ENCODE measurements at regions not wholly inside any gene's neighbourhood (a gene's known extent, or its start where the extent isn't known, plus 50 kb on each side); places are given as distances from the start of the nearest gene placed in this dataset.
A peak's percentile ranks its signal among the peaks of the same experiment; 100 is the strongest.

DNA sequence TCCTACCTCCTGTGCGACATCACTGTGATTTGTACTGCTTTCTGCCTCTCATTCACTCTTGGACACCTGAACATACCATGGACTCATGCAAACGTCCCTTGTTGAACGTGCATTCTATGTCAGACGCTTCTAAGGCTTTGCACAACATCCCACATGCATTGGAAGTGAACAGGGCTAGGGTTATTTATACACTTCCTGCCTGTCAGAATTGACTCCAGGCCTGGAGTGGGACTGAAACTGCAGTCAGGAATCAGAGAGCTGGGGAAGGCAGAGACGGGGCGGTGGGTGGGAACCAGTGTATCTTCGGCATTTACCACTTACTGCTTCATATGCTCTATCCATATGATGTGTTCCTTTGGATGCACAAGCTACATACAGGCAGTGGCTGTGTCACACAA lies 81.4 kb upstream of the GALNT2 start:
- Histone ChIP-seq H3K9ac (ENCODE audit: low read length) (no peak overlapping the region), H4K20me1 (ENCODE audit: insufficient read depth, low read length) (peaks cover 19% of the 10 kb centered on the region), H3K27me3 (ENCODE audit: low read depth, low read length) (peaks cover 95% of the 10 kb centered on the region), H3K4me3 (ENCODE audit: low read length) (no peak overlapping the region), H2AFZ (ENCODE audit: low read depth, low read length) (no peak overlapping the region), H3K36me3 (replicated peaks; ENCODE audit: low read depth, low read length) (no peaks in the 10 kb centered on the region), H3K27ac (ENCODE audit: low read length) (no peak overlapping the region), H3K4me2 (ENCODE audit: low read length) (no peak overlapping the region), H3K79me2 (ENCODE audit: low read length) (no peaks in the 10 kb centered on the region), H3K4me1 (ENCODE audit: low read length) (peaks cover 18% of the 10 kb centered on the region), H3K9me3 (ENCODE audit: insufficient read depth, low read length) (no peaks in the 10 kb centered on the region)
- TF ChIP-seq EZH2phosphoT487 (IDR thresholded peaks at IDR 0.05; ENCODE audit: low read depth) = no peak
- TF ChIP-seq, protein P1, sequence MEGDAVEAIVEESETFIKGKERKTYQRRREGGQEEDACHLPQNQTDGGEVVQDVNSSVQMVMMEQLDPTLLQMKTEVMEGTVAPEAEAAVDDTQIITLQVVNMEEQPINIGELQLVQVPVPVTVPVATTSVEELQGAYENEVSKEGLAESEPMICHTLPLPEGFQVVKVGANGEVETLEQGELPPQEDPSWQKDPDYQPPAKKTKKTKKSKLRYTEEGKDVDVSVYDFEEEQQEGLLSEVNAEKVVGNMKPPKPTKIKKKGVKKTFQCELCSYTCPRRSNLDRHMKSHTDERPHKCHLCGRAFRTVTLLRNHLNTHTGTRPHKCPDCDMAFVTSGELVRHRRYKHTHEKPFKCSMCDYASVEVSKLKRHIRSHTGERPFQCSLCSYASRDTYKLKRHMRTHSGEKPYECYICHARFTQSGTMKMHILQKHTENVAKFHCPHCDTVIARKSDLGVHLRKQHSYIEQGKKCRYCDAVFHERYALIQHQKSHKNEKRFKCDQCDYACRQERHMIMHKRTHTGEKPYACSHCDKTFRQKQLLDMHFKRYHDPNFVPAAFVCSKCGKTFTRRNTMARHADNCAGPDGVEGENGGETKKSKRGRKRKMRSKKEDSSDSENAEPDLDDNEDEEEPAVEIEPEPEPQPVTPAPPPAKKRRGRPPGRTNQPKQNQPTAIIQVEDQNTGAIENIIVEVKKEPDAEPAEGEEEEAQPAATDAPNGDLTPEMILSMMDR (IDR thresholded peaks at IDR 0.05; ENCODE audit: low read depth, low read length) = no peak

GRCh38 chr1:229986737-229987337 lies 80.2 kb upstream of the GALNT2 start:
- Histone ChIP-seq H3K36me3 (replicated peaks; ENCODE audit: low read depth, low read length) (no peaks in the 10 kb centered on the region), H3K9me3 (ENCODE audit: insufficient read depth, low read length) (no peaks in the 10 kb centered on the region), H3K9ac (ENCODE audit: low read length) (no peak overlapping the region), H4K20me1 (ENCODE audit: insufficient read depth, low read length) (peaks cover 19% of the 10 kb centered on the region), H3K27ac (ENCODE audit: low read length) (no peak overlapping the region), H3K79me2 (ENCODE audit: low read length) (no peaks in the 10 kb centered on the region), H3K4me1 (ENCODE audit: low read length) (peaks cover 18% of the 10 kb centered on the region), H2AFZ (ENCODE audit: low read depth, low read length) (no peak overlapping the region), H3K27me3 (ENCODE audit: low read depth, low read length) (peaks cover 95% of the 10 kb centered on the region), H3K4me3 (ENCODE audit: low read length) (no peak overlapping the region), H3K4me2 (ENCODE audit: low read length) (no peak overlapping the region)
- TF ChIP-seq EZH2phosphoT487 (IDR thresholded peaks at IDR 0.05; ENCODE audit: low read depth) = no peak
- TF ChIP-seq, protein P1 (IDR thresholded peaks at IDR 0.05; ENCODE audit: low read depth, low read length) = no peak

GRCh38 chr1:229987953-229988352 lies 79.1 kb upstream of the GALNT2 start:
- Histone ChIP-seq H3K9ac (ENCODE audit: low read length) (no peak overlapping the region), H3K36me3 (replicated peaks; ENCODE audit: low read depth, low read length) (no peaks in the 10 kb centered on the region), H3K27ac (ENCODE audit: low read length) (no peak overlapping the region), H3K4me3 (ENCODE audit: low read length) (no peak overlapping the region), H4K20me1 (ENCODE audit: insufficient read depth, low read length) (peaks cover 19% of the 10 kb centered on the region), H3K27me3 (ENCODE audit: low read depth, low read length) (peaks cover 91% of the 10 kb centered on the region), H2AFZ (ENCODE audit: low read depth, low read length) (no peak overlapping the region), H3K9me3 (ENCODE audit: insufficient read depth, low read length) (no peaks in the 10 kb centered on the region), H3K4me2 (ENCODE audit: low read length) (peak overlapping the region; percentile 52), H3K4me1 (ENCODE audit: low read length) (peaks cover 20% of the 10 kb centered on the region), H3K79me2 (ENCODE audit: low read length) (no peaks in the 10 kb centered on the region)
- TF ChIP-seq EZH2phosphoT487 (IDR thresholded peaks at IDR 0.05; ENCODE audit: low read depth) = no peak
- TF ChIP-seq, protein P1 (IDR thresholded peaks at IDR 0.05; ENCODE audit: low read depth, low read length) = no peak

- Histone ChIP-seq H4K20me1 (ENCODE audit: insufficient read depth, low read length) (peaks cover 19% of the 10 kb centered on the region), H3K27ac (ENCODE audit: low read length) (no peak overlapping the region), H3K9me3 (ENCODE audit: insufficient read depth, low read length) (no peaks in the 10 kb centered on the region), H3K4me3 (ENCODE audit: low read length) (no peak overlapping the region), H3K79me2 (ENCODE audit: low read length) (no peaks in the 10 kb centered on the region), H2AFZ (ENCODE audit: low read depth, low read length) (no peak overlapping the region), H3K4me2 (ENCODE audit: low read length) (peak overlapping the region; percentile 52), H3K4me1 (ENCODE audit: low read length) (peaks cover 22% of the 10 kb centered on the region), H3K9ac (ENCODE audit: low read length) (no peak overlapping the region), H3K36me3 (replicated peaks; ENCODE audit: low read depth, low read length) (no peaks in the 10 kb centered on the region), H3K27me3 (ENCODE audit: low read depth, low read length) (peaks cover 87% of the 10 kb centered on the region)
- TF ChIP-seq EZH2phosphoT487 (IDR thresholded peaks at IDR 0.05; ENCODE audit: low read depth) = no peak
- TF ChIP-seq, protein P1 (IDR thresholded peaks at IDR 0.05; ENCODE audit: low read depth, low read length) = no peak
Measured at GRCh38 chr1:229988534-229988933, 78.5 kb upstream of the GALNT2 start.

All from OCI-LY3 (cell line).